Neural crest cell (in vitro differentiated cells): ENCODE measurements at regions not wholly inside any gene's neighbourhood (a gene's known extent, or its start where the extent isn't known, plus 50 kb on each side); places are given as distances from the start of the nearest gene placed in this dataset.

Experiments
- DNase-seq: peaks from one replicate; pipeline ENCODE4 v3.0.0; 2021; ENCODE audit warnings: low read depth, mixed read lengths, low spot score
- H3K27ac Mint-ChIP-seq: one replicate; pipeline ENCODE4 v1.8.0; 2021; ENCODE audit warnings: mild to moderate bottlenecking, mixed read lengths; ENCODE audit not compliant: unreplicated experiment
- H3K27me3 Mint-ChIP-seq: 2 replicates; pipeline ENCODE4 v1.8.0; 2021; ENCODE audit warnings: low read depth, mild to moderate bottlenecking, mixed read lengths
- H3K36me3 Mint-ChIP-seq: 2 replicates; pipeline ENCODE4 v1.8.0; 2021; ENCODE audit warnings: low read depth, mild to moderate bottlenecking, mixed read lengths
- H3K4me1 Mint-ChIP-seq: 2 replicates; pipeline ENCODE4 v1.8.0; 2021; ENCODE audit warnings: mixed read lengths
- H3K4me3 Mint-ChIP-seq: one replicate; pipeline ENCODE4 v1.8.0; 2021; ENCODE audit warnings: mild to moderate bottlenecking, mixed read lengths
- H3K9me3 Mint-ChIP-seq: 2 replicates; pipeline ENCODE4 v1.8.0; 2021; ENCODE audit warnings: mixed read lengths
- TF ChIP-seq, protein P1 (sequence below): fragments of 200-600 bp; sonication (generic); conservative IDR thresholded peaks from 2 replicates; pipeline ENCODE4 v1.5.0; 2021; ENCODE audit warnings: antibody characterized with exemption, mild to moderate bottlenecking

DNA sequence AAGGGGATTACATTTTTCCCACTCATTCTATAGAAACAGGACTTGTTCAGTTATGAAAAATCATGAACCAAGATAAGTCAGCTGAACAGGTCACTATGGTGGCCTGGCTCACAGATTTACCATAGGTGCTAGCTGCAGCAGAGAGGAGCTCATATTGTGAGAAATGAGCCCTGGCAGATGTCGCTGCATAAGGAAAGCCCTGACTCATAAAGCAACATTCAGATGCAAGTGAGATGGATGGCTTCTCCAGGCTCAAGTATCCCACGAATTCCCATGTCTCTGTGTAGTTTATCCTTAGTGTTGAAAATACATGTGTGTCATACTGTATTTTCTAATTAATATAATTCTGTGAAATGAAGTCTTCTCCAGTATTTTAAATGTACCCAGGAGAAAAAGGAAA lies 115.0 kb upstream of the LHCGR start:
- DNase-seq: no peak
- H3K9me3 Mint-ChIP-seq: no peaks in the 10 kb centered on the region
- H3K27ac Mint-ChIP-seq: no peak overlapping the region
- no peaks in the 10 kb centered on the region for H3K27me3 Mint-ChIP-seq
- H3K4me3 Mint-ChIP-seq: no peak overlapping the region
- no peaks in the 10 kb centered on the region for H3K4me1 Mint-ChIP-seq
- H3K36me3 Mint-ChIP-seq: no peaks in the 10 kb centered on the region
- TF ChIP-seq, protein P1, sequence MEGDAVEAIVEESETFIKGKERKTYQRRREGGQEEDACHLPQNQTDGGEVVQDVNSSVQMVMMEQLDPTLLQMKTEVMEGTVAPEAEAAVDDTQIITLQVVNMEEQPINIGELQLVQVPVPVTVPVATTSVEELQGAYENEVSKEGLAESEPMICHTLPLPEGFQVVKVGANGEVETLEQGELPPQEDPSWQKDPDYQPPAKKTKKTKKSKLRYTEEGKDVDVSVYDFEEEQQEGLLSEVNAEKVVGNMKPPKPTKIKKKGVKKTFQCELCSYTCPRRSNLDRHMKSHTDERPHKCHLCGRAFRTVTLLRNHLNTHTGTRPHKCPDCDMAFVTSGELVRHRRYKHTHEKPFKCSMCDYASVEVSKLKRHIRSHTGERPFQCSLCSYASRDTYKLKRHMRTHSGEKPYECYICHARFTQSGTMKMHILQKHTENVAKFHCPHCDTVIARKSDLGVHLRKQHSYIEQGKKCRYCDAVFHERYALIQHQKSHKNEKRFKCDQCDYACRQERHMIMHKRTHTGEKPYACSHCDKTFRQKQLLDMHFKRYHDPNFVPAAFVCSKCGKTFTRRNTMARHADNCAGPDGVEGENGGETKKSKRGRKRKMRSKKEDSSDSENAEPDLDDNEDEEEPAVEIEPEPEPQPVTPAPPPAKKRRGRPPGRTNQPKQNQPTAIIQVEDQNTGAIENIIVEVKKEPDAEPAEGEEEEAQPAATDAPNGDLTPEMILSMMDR: no peak

GRCh38 chr2:48865704-48866103 lies 110.2 kb upstream of the LHCGR start:
- Mint-ChIP-seq H3K4me1 (peaks cover 2% of the 10 kb centered on the region), H3K27ac (no peak overlapping the region), H3K36me3 (no peaks in the 10 kb centered on the region), H3K27me3 (no peaks in the 10 kb centered on the region), H3K4me3 (no peak overlapping the region), H3K9me3 (no peaks in the 10 kb centered on the region)
- no peak for DNase-seq
- TF ChIP-seq, protein P1: no peak

DNA sequence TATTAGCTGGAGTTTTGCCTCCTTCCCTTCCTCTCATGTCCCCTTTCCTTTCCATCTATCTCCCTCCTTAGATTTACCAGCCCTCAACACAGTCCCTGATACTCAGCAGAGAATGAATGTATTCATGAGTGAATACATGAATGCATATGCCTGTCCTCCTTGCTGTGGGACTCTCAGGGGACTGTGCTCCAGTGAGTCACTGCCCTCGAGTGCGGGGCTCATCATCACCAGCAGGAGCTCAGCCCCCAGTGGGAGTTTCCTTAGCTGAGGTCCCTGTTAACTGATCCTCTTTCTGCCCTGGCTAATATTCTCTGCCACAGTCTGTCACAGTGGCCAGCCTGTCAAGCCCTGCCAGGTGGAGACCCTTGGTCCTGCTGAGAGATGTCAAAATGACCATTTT lies 104.9 kb upstream of the LHCGR start:
- Mint-ChIP-seq H3K36me3 (no peaks in the 10 kb centered on the region), H3K4me3 (no peak overlapping the region), H3K4me1 (peaks cover 8% of the 10 kb centered on the region), H3K9me3 (no peaks in the 10 kb centered on the region), H3K27ac (no peak overlapping the region), H3K27me3 (no peaks in the 10 kb centered on the region)
- TF ChIP-seq, protein P1: no peak
- no peak for DNase-seq

GRCh38 chr2:48856657-48857056 lies 101.1 kb upstream of the LHCGR start:
- no peak for DNase-seq
- Mint-ChIP-seq H3K9me3 (no peaks in the 10 kb centered on the region), H3K27me3 (no peaks in the 10 kb centered on the region), H3K36me3 (no peaks in the 10 kb centered on the region), H3K4me3 (no peak overlapping the region), H3K27ac (no peak overlapping the region), H3K4me1 (peaks cover 8% of the 10 kb centered on the region)
- TF ChIP-seq, protein P1: no peak

- TF ChIP-seq, protein P1: no peak
- DNase-seq: no peak
- Mint-ChIP-seq H3K4me1 (peaks cover 8% of the 10 kb centered on the region), H3K27me3 (no peaks in the 10 kb centered on the region), H3K36me3 (no peaks in the 10 kb centered on the region), H3K9me3 (no peaks in the 10 kb centered on the region), H3K27ac (no peak overlapping the region), H3K4me3 (no peak overlapping the region)
These were observed 100.6 kb upstream of the LHCGR start for GRCh38 chr2:48856144-48856543.

GRCh38 chr2:48855142-48855541 lies 99.6 kb upstream of the LHCGR start:
- H3K4me3 Mint-ChIP-seq: no peak overlapping the region
- H3K27me3 Mint-ChIP-seq: no peaks in the 10 kb centered on the region
- H3K36me3 Mint-ChIP-seq: no peaks in the 10 kb centered on the region
- DNase-seq: no peak
- H3K4me1 Mint-ChIP-seq: peaks cover under 1% of the 10 kb centered on the region
- H3K9me3 Mint-ChIP-seq: no peaks in the 10 kb centered on the region
- H3K27ac Mint-ChIP-seq: no peak overlapping the region
- TF ChIP-seq, protein P1: no peak
